Endothelial cell of umbilical vein (primary cell): ENCODE measurements at regions not wholly inside any gene's neighbourhood (a gene's known extent, or its start where the extent isn't known, plus 50 kb on each side); places are given as distances from the start of the nearest gene placed in this dataset.

Experiments used
- CTCF ChIP-seq, 2 donors: IDR thresholded peaks; 1 replicate in 1 of 2; 2 replicates in 1 of 2; pipeline ENCODE4 v1.5.1; 2011; ENCODE audit warnings: low read length in 2 of 2, mild to moderate bottlenecking in 2 of 2, moderate library complexity in 2 of 2, control low read depth in 1 of 2, inconsistent platforms in 1 of 2, low read depth in 1 of 2; ENCODE audit not compliant: insufficient read depth in 1 of 2; ENCODE audit errors: extremely low read depth in 1 of 2
- EZH2 ChIP-seq: IDR thresholded peaks from 2 replicates; pipeline ENCODE4 v1.6.1; 2012; ENCODE audit warnings: borderline replicate concordance, low read depth, mild to moderate bottlenecking, moderate library complexity, low read length, inconsistent platforms; ENCODE audit not compliant: severe bottlenecking

GRCh38 chr3:116961106-116961505 lies 251.5 kb downstream of the TUSC7 start:
- TF ChIP-seq CTCF (IDR thresholded peaks at IDR 0.05; ENCODE audit: extremely low read depth in 1 of 2, insufficient read depth in 1 of 2, low read depth in 1 of 2, low read length in 2 of 2): no peak
- TF ChIP-seq EZH2: no peak
